ENCODE measurements at regions not wholly inside any gene's neighbourhood (a gene's known extent, or its start where the extent isn't known, plus 50 kb on each side); places are given as distances from the start of the nearest gene placed in this dataset.

- WGBS (ENCODE audit: insufficient coverage, low coverage, low lambda C conversion rate, missing lambda C conversion rate) = 66% methylated on average over 2 of the region's 2 CpGs
- H3K4me3 ChIP-seq = no peak overlapping the region
- no peaks in the 10 kb centered on the region for H3K27me3 ChIP-seq
- H3K4me1 ChIP-seq = no peaks in the 10 kb centered on the region
- H3K9me3 ChIP-seq = no peaks in the 10 kb centered on the region
- no peaks in the 10 kb centered on the region for H3K36me3 ChIP-seq
- TF ChIP-seq CTCF (IDR thresholded peaks at IDR 0.05) = no peak
- TF ChIP-seq POLR2A (IDR thresholded peaks at IDR 0.05) = no peak
- ATAC-seq (no peak), DNase-seq (no peak)
- intact Hi-C loops (cut with DNase I) = no loop called here
- H3K27ac ChIP-seq = no peak overlapping the region
Measured at GRCh38 chr20:16902662-16903061, 154.5 kb downstream of the OTOR start.

DNA sequence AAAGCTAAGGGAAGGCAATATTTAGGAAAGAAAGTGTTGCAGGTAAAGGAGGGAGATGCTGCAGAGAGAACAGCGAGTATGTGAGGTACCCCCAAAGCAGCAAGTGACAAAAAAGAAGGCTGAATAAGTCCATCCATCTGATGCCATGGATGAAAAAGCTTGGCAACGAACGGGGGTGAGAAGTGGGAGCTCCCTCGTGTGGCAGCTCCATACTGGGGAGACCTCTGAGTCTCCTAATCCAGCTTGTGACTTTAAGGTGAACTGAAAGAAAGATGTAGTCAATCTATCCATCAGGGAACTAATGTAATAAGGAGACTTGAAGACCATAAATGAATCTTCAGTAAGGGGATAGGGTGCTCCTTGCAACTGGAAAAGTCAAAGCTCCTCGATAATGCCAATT is 156.6 kb downstream of the OTOR start:
- Histone ChIP-seq H3K4me1 (no peaks in the 10 kb centered on the region), H3K27me3 (no peaks in the 10 kb centered on the region), H3K27ac (no peak overlapping the region), H3K4me3 (no peak overlapping the region), H3K36me3 (no peaks in the 10 kb centered on the region), H3K9me3 (no peaks in the 10 kb centered on the region)
- no peak for DNase-seq
- TF ChIP-seq CTCF (IDR thresholded peaks at IDR 0.05) = peak in 1 of 4 donors; percentile 8
- no peak for TF ChIP-seq POLR2A (IDR thresholded peaks at IDR 0.05)
- intact Hi-C loops (cut with DNase I) = no loop called here
- no peak for ATAC-seq
- 28% methylated on average over 4 of the region's 5 CpGs for WGBS (ENCODE audit: insufficient coverage, low coverage, low lambda C conversion rate, missing lambda C conversion rate)

GRCh38 chr20:16914277-16914676 is 166.1 kb downstream of the OTOR start:
- no peak for ATAC-seq
- Histone ChIP-seq H3K4me1 (no peaks in the 10 kb centered on the region), H3K9me3 (no peaks in the 10 kb centered on the region), H3K27ac (no peak overlapping the region), H3K36me3 (no peaks in the 10 kb centered on the region), H3K4me3 (no peak overlapping the region), H3K27me3 (no peaks in the 10 kb centered on the region)
- no peak for TF ChIP-seq CTCF (IDR thresholded peaks at IDR 0.05)
- no peak for TF ChIP-seq POLR2A (IDR thresholded peaks at IDR 0.05)
- intact Hi-C loops (cut with DNase I) = no loop called here
- DNase-seq = no peak
- no CpG with 5 or more reads among the region's 1 CpG for WGBS (ENCODE audit: insufficient coverage, low coverage, low lambda C conversion rate, missing lambda C conversion rate)

DNA sequence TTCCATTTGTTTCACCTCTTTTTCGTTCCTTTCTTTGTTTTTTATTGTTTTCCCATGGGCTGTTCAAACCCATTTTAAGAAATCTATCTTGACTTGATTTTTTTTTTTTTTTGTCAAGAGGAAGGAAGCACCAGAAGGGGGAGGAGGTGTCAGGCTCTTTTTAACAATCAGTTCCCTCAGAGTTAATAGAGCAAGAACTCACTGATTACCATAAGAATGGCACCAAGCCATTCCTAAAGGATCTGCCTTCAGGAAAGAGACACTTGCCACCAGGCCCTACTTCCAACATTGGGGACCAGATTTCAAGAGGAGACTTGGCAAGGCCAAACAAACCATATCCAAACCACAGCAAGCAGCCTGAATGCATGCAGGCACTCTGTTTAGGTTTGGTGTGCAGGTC is 168.0 kb downstream of the OTOR start:
- H3K27me3 ChIP-seq = no peaks in the 10 kb centered on the region
- H3K4me1 ChIP-seq = no peaks in the 10 kb centered on the region
- intact Hi-C loops (cut with DNase I) = no loop called here
- no peak overlapping the region for H3K27ac ChIP-seq
- DNase-seq = no peak
- 33% methylated on average over 1 of the region's 1 CpG for WGBS (ENCODE audit: insufficient coverage, low coverage, low lambda C conversion rate, missing lambda C conversion rate)
- no peak overlapping the region for H3K4me3 ChIP-seq
- H3K9me3 ChIP-seq = no peaks in the 10 kb centered on the region
- H3K36me3 ChIP-seq = no peaks in the 10 kb centered on the region
- ATAC-seq = no peak
- TF ChIP-seq POLR2A (IDR thresholded peaks at IDR 0.05) (no peak), CTCF (IDR thresholded peaks at IDR 0.05) (no peak)

- no peaks in the 10 kb centered on the region for H3K4me1 ChIP-seq
- H3K27ac ChIP-seq = no peak overlapping the region
- H3K27me3 ChIP-seq = no peaks in the 10 kb centered on the region
- H3K36me3 ChIP-seq = no peaks in the 10 kb centered on the region
- TF ChIP-seq POLR2A (IDR thresholded peaks at IDR 0.05) (no peak), CTCF (IDR thresholded peaks at IDR 0.05) (no peak)
- no peak for DNase-seq
- ATAC-seq = no peak
- no peak overlapping the region for H3K4me3 ChIP-seq
- no peaks in the 10 kb centered on the region for H3K9me3 ChIP-seq
- 17% methylated on average over 1 of the region's 1 CpG for WGBS (ENCODE audit: insufficient coverage, low coverage, low lambda C conversion rate, missing lambda C conversion rate)
- intact Hi-C loops (cut with DNase I) = no loop called here
Measured at GRCh38 chr20:16917636-16918035, 169.5 kb downstream of the OTOR start.
